H1 (cell line): ENCODE measurements at regions not wholly inside any gene's neighbourhood (a gene's known extent, or its start where the extent isn't known, plus 50 kb on each side); places are given as distances from the start of the nearest gene placed in this dataset.

Source experiments
- CTCF ChIA-PET: fragments of 300-600 bp; sonication (Branson Sonifier 250); formaldehyde crosslinking; loops from one replicate; lab custom pipeline; 2021; ENCODE audit not compliant: partially characterized antibody; lab: Charles Lee
- POLR2A ChIA-PET: fragments of 300-600 bp; sonication (Branson Sonifier 250); formaldehyde crosslinking; loops from one replicate; lab custom pipeline; 2021; ENCODE audit warnings: inconsistent platforms; ENCODE audit not compliant: partially characterized antibody; lab: Charles Lee
- DNase-seq, 2 experiments: peaks; one replicate each; pipeline versions ENCODE4 v3.0.0 to v3.0.0-alpha.2; 2010 to 2022; ENCODE audit warnings: low spot score in 2 of 2, low read depth in 1 of 2, mixed read lengths in 1 of 2
- FAIRE-seq: peaks from 2 replicates; lab custom pipeline; 2011; peaks lifted over from hg19 to GRCh38; lab: Jason Lieb, UNC
- H2AFZ ChIP-seq: 2 replicates; pipeline ENCODE4 v1.8.1; 2012; ENCODE audit warnings: low read length, inconsistent platforms
- H2AK5ac ChIP-seq: 2 replicates; pipeline ENCODE4 v1.6.1; 2013; ENCODE audit warnings: low read depth, low read length
- H2BK120ac ChIP-seq: replicated peaks from 2 replicates; pipeline ENCODE3; 2013; ENCODE audit warnings: low read depth, low read length, inconsistent platforms
- H2BK12ac ChIP-seq: 2 replicates; pipeline ENCODE4 v1.6.1; 2013; ENCODE audit warnings: low read depth, low read length
- H2BK15ac ChIP-seq: 2 replicates; pipeline ENCODE4 v1.6.1; 2013; ENCODE audit warnings: low read length
- H2BK20ac ChIP-seq: 2 replicates; pipeline ENCODE4 v1.6.1; 2013; ENCODE audit warnings: low read length
- H2BK5ac ChIP-seq: 2 replicates; pipeline ENCODE4 v1.6.1; 2013; ENCODE audit warnings: low read depth, low read length
- H3K14ac ChIP-seq: 2 replicates; pipeline ENCODE4 v1.6.1; 2013; ENCODE audit warnings: inconsistent platforms; ENCODE audit not compliant: insufficient read length
- H3K18ac ChIP-seq: 2 replicates; pipeline ENCODE4 v1.6.1; 2013; ENCODE audit warnings: low read length; ENCODE audit errors: extremely low read depth
- H3K23ac ChIP-seq: 2 replicates; pipeline ENCODE4 v1.6.1; 2013; ENCODE audit warnings: inconsistent platforms; ENCODE audit not compliant: insufficient read length
- H3K23me2 ChIP-seq: 2 replicates; pipeline ENCODE4 v1.6.1; 2013; ENCODE audit warnings: low read depth, low read length
- H3K27ac ChIP-seq: 2 replicates; pipeline ENCODE4 v1.6.1; 2011; ENCODE audit warnings: low read depth, low read length, inconsistent platforms
- H3K27me3 ChIP-seq, 4 experiments: replicated peaks in 1 of 4; 1 replicate in 1 of 4; 2 replicates in 3 of 4; pipeline versions ENCODE4 v1.6.1 to v1.8.1; 2011 to 2013; ENCODE audit warnings: low read length in 3 of 4, mild to moderate bottlenecking in 3 of 4, inconsistent platforms in 2 of 4, mixed read lengths in 2 of 4, moderate library complexity in 1 of 4; ENCODE audit not compliant: control insufficient read depth in 3 of 4, insufficient read depth in 3 of 4; ENCODE audit errors: extremely low read depth in 1 of 4
- H3K36me3 ChIP-seq, 4 experiments: 2 replicates each; pipeline versions ENCODE4 v1.6.1 to v1.8.1; 2011 to 2013; ENCODE audit warnings: mild to moderate bottlenecking in 4 of 4, low read length in 3 of 4, moderate library complexity in 2 of 4, control low read depth in 1 of 4, inconsistent platforms in 1 of 4; ENCODE audit not compliant: insufficient read depth in 4 of 4, control insufficient read depth in 2 of 4
- H3K4ac ChIP-seq: replicated peaks from 2 replicates; pipeline ENCODE3; 2013; ENCODE audit warnings: low read length, low read depth, mixed read lengths, inconsistent platforms; ENCODE audit not compliant: insufficient read length
- H3K4me1 ChIP-seq, 4 experiments: replicated peaks in 1 of 4; 1 replicate in 1 of 4; 2 replicates in 3 of 4; pipeline versions ENCODE4 v1.6.1 to v1.8.1; 2011 to 2013; ENCODE audit warnings: low read length in 3 of 4, inconsistent platforms in 2 of 4, mixed read lengths in 1 of 4; ENCODE audit not compliant: insufficient read depth in 4 of 4, control insufficient read depth in 3 of 4
- H3K4me2 ChIP-seq, 2 experiments: 2 replicates each; pipeline versions ENCODE4 v1.6.1 to v1.8.1; 2011 to 2013; ENCODE audit warnings: low read depth in 2 of 2, low read length in 2 of 2, control low read depth in 1 of 2, inconsistent platforms in 1 of 2, mild to moderate bottlenecking in 1 of 2; ENCODE audit not compliant: insufficient read depth in 1 of 2
- H3K4me3 ChIP-seq, 4 experiments: fragments of 200-600, 300-600 bp in 1 of 4; sonication (generic), shearing (Covaris generic), sonication (Bioruptor Twin) in 1 of 4; 2 replicates each; pipeline versions ENCODE4 v1.5.1 to v1.8.1; 2011 to 2016; ENCODE audit warnings: low read length in 4 of 4, low read depth in 3 of 4, control low read depth in 2 of 4, inconsistent platforms in 2 of 4, mild to moderate bottlenecking in 2 of 4, mixed read lengths in 1 of 4, moderate library complexity in 1 of 4; ENCODE audit not compliant: insufficient read depth in 2 of 4; ENCODE audit errors: extremely low read depth in 1 of 4
- H3K56ac ChIP-seq: replicated peaks from 2 replicates; pipeline ENCODE3; 2013; ENCODE audit warnings: low read depth, mild to moderate bottlenecking, mixed read lengths, low read length, inconsistent platforms; ENCODE audit not compliant: insufficient read length
- H3K79me1 ChIP-seq: 2 replicates; pipeline ENCODE4 v1.6.1; 2013; ENCODE audit warnings: low read depth, low read length, control low read depth
- H3K79me2 ChIP-seq, 2 experiments: 2 replicates each; pipeline versions ENCODE4 v1.6.1 to v1.8.1; 2012 to 2013; ENCODE audit warnings: low read length in 2 of 2, mild to moderate bottlenecking in 2 of 2, inconsistent platforms in 1 of 2; ENCODE audit not compliant: insufficient read depth in 2 of 2, control insufficient read depth in 1 of 2
- H3K9ac ChIP-seq, 4 experiments: replicated peaks in 1 of 4; 1 replicate in 1 of 4; 2 replicates in 3 of 4; pipeline versions ENCODE4 v1.6.1 to v1.8.1; 2011 to 2013; ENCODE audit warnings: low read depth in 3 of 4, low read length in 3 of 4, control low read depth in 2 of 4, mild to moderate bottlenecking in 2 of 4, moderate library complexity in 2 of 4, inconsistent platforms in 1 of 4; ENCODE audit errors: extremely low read depth in 1 of 4
- H3K9me3 ChIP-seq, 2 experiments: 2 replicates each; pipeline versions ENCODE4 v1.6.1 to v1.8.1; 2012 to 2013; ENCODE audit warnings: mild to moderate bottlenecking in 2 of 2, moderate library complexity in 2 of 2, control low read depth in 1 of 2, inconsistent platforms in 1 of 2, low read depth in 1 of 2, low read length in 1 of 2, mixed read lengths in 1 of 2; ENCODE audit not compliant: insufficient read depth in 2 of 2
- H4K20me1 ChIP-seq, 2 experiments: replicated peaks in 1 of 2; 2 replicates each; pipeline versions ENCODE3 to v1.8.1; 2011 to 2013; ENCODE audit warnings: inconsistent platforms in 2 of 2, low read length in 2 of 2, mild to moderate bottlenecking in 1 of 2; ENCODE audit not compliant: insufficient read depth in 2 of 2, control insufficient read depth in 1 of 2
- H4K5ac ChIP-seq: 2 replicates; pipeline ENCODE4 v1.6.1; 2013; ENCODE audit warnings: low read length, low read depth, mixed read lengths, inconsistent platforms; ENCODE audit not compliant: insufficient read length
- H4K8ac ChIP-seq: 2 replicates; pipeline ENCODE4 v1.8.0; 2013; ENCODE audit warnings: mild to moderate bottlenecking, moderate library complexity, low read length, inconsistent platforms; ENCODE audit not compliant: insufficient read depth; ENCODE audit errors: extremely low read depth
- H4K91ac ChIP-seq: replicated peaks from 2 replicates; pipeline ENCODE3; 2013; ENCODE audit warnings: low read length, mixed read lengths, inconsistent platforms; ENCODE audit not compliant: insufficient read length
- ATF3 ChIP-seq: IDR thresholded peaks from 2 replicates; pipeline ENCODE4 v1.6.1; 2011; ENCODE audit warnings: low read depth, mild to moderate bottlenecking, low read length; ENCODE audit not compliant: insufficient read depth
- CBX5 ChIP-seq: fragments of 300-800, 300-1000 bp; sonication (generic); IDR thresholded peaks from 2 replicates; pipeline ENCODE4 v1.7.1; 2016; ENCODE audit warnings: antibody characterized with exemption, low read length, low read depth
- CREB1 ChIP-seq: IDR thresholded peaks from 2 replicates; pipeline ENCODE4 v1.6.1; 2012; ENCODE audit warnings: inconsistent platforms
- RBBP5 ChIP-seq: IDR thresholded peaks from 2 replicates; pipeline ENCODE4 v1.7.1; 2012; ENCODE audit warnings: low read depth, mild to moderate bottlenecking, inconsistent platforms, low read length, moderate library complexity, borderline replicate concordance
- SP2 ChIP-seq: IDR thresholded peaks from 2 replicates; pipeline ENCODE4 v1.6.1; 2012; ENCODE audit warnings: mild to moderate bottlenecking, low read length, inconsistent platforms
- TBP ChIP-seq: IDR thresholded peaks from 2 replicates; pipeline ENCODE4 v1.6.1; 2011; ENCODE audit warnings: low read depth, low read length, improper control_type of control experiment
- WGBS, 2 experiments: shearing (Covaris generic) in 1 of 2; methylation state at CpG; one replicate each; pipeline versions ENCODE4 v1.1.6 to v1.1.7; 2013 to 2015; ENCODE audit warnings: low lambda C conversion rate in 2 of 2, mixed read lengths in 2 of 2, inconsistent platforms in 1 of 2, low coverage in 1 of 2, missing lambda C conversion rate in 1 of 2; ENCODE audit not compliant: insufficient replicate concordance in 2 of 2, insufficient coverage in 1 of 2, insufficient read length in 1 of 2; ENCODE audit errors: extremely low coverage in 1 of 2, missing lambda C conversion rate in 1 of 2; 5-methylcytosine and 5-hydroxymethylcytosine counted together

GRCh38 chr10:28808693-28809092, 131.4 kb downstream of the BAMBI start:
- Histone ChIP-seq H2BK20ac (0 out of 2 replicates have a peak overlapping the region, but pooled peaks have one; percentile 48), H3K79me1 (no peaks in the 10 kb centered on the region), H3K27me3 (no peaks in the 10 kb centered on the region), H2AK5ac (no peak overlapping the region), H3K23me2 (no peaks in the 10 kb centered on the region), H3K4ac (no peak overlapping the region), H4K20me1 (no peaks in the 10 kb centered on the region), H3K9ac (no peak overlapping the region), H2AFZ (no peak overlapping the region), H3K4me3 (no peak overlapping the region), H4K91ac (no peak overlapping the region), H4K8ac (no peak overlapping the region; the same call in 1 of the 2 replicates), H2BK120ac (no peak overlapping the region), H3K4me2 (peak overlapping the region in 1 of 2 experiments; percentile 40; a peak in 2 of 4 replicates), H2BK12ac (0 out of 2 replicates have a peak overlapping the region, but pooled peaks have one; percentile 30), H3K36me3 (no peaks in the 10 kb centered on the region), H3K18ac (no peak overlapping the region), H4K5ac (no peak overlapping the region), H2BK5ac (no peak overlapping the region; the same call in 1 of the 2 replicates), H2BK15ac (no peak overlapping the region), H3K4me1 (peaks cover 12 to 34% (median 26%) of the 10 kb centered on the region in 4 experiments; a peak in 6 of 7 replicates), H3K23ac (no peak overlapping the region), H3K27ac (no peak overlapping the region), H3K79me2 (no peaks in the 10 kb centered on the region), H3K14ac (no peak overlapping the region), H3K9me3 (peaks cover 0 to 1% of the 10 kb centered on the region in 2 experiments; a peak in 1 of 4 replicates), H3K56ac (no peak overlapping the region)
- ChIA-PET CTCF (no interaction called here), POLR2A (no interaction called here)
- no peak for FAIRE-seq
- 77% methylated on average over 6 of the region's 6 CpGs; no CpG with 5 or more reads in 1 of the 2 experiments for WGBS, 2 experiments
- DNase-seq, result no peak
- no peak for TF ChIP-seq RBBP5
- no peak for TF ChIP-seq TBP
- no peak for TF ChIP-seq ATF3
- TF ChIP-seq CBX5, result no peak
- TF ChIP-seq CREB1, result no peak
- no peak for TF ChIP-seq SP2
